NOMO-1 treated with DMSO at 0.1 percent for 48 hours (cell line): ENCODE measurements at regions not wholly inside any gene's neighbourhood (a gene's known extent, or its start where the extent isn't known, plus 50 kb on each side); places are given as distances from the start of the nearest gene placed in this dataset.

Source experiments
- DNase-seq: peaks from one replicate; lab custom pipeline; 2025; ENCODE audit not compliant: unreplicated experiment; lab: John Stamatoyannopoulos, UW

- no peak for DNase-seq
Observed at GRCh38 chr16:76226011-76226410, 51.2 kb upstream of the CNTNAP4 start.

- no peak for DNase-seq
Observed at GRCh38 chr16:76226481-76226880, 50.7 kb upstream of the CNTNAP4 start.
